ENCODE measurements at regions not wholly inside any gene's neighbourhood (a gene's known extent, or its start where the extent isn't known, plus 50 kb on each side); places are given as distances from the start of the nearest gene placed in this dataset.

GRCh38 chr5:114054594-114054993 is 307.3 kb upstream of the KCNN2 start:
- TF ChIP-seq EZH2phosphoT487 (IDR thresholded peaks at IDR 0.05; ENCODE audit: borderline replicate concordance, low read length) (no peak), CTCF (IDR thresholded peaks at IDR 0.05; ENCODE audit: low read depth, low read length, poor library complexity, severe bottlenecking) (no peak)
